ENCODE measurements at regions not wholly inside any gene's neighbourhood (a gene's known extent, or its start where the extent isn't known, plus 50 kb on each side); places are given as distances from the start of the nearest gene placed in this dataset.

DNA sequence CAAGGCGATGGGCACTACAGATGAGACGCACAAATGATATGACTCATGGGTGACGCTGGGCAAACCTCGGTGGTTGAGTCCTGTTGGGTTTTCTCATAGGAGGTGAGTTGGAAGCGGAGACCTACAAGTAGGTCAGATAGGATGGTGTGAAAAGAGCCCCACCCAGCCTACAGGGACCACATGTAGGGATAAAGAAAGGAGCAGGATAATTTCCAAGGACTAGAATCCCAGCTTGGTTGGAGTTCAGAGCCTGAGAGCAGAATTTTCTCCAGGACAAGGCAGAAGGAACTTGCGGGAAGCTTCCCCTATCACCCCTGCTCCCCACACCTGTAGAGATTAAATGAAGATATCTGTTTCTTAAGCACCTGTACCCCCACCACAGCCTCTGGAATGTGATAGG, 489.7 kb upstream of the CDH4 start:
- H3K36me3 ChIP-seq (ENCODE audit: insufficient read depth, low read length) = no peaks in the 10 kb centered on the region
- POLR2A ChIA-PET = no interaction called here
- TF ChIP-seq, protein P1, sequence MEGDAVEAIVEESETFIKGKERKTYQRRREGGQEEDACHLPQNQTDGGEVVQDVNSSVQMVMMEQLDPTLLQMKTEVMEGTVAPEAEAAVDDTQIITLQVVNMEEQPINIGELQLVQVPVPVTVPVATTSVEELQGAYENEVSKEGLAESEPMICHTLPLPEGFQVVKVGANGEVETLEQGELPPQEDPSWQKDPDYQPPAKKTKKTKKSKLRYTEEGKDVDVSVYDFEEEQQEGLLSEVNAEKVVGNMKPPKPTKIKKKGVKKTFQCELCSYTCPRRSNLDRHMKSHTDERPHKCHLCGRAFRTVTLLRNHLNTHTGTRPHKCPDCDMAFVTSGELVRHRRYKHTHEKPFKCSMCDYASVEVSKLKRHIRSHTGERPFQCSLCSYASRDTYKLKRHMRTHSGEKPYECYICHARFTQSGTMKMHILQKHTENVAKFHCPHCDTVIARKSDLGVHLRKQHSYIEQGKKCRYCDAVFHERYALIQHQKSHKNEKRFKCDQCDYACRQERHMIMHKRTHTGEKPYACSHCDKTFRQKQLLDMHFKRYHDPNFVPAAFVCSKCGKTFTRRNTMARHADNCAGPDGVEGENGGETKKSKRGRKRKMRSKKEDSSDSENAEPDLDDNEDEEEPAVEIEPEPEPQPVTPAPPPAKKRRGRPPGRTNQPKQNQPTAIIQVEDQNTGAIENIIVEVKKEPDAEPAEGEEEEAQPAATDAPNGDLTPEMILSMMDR (IDR thresholded peaks at IDR 0.05) = no peak
- intact Hi-C loops (cut with DNase I, micrococcal nuclease) = no loop called here
- no peaks in the 10 kb centered on the region for H3K4me1 ChIP-seq (ENCODE audit: insufficient read depth, low read length)
- peaks cover 3% of the 10 kb centered on the region for H3K27me3 Mint-ChIP-seq
- H3K4me3 ChIP-seq (ENCODE audit: low read length) = no peak overlapping the region
- no peaks in the 10 kb centered on the region for H3K36me3 Mint-ChIP-seq (ENCODE audit: low read depth)
- CTCF ChIA-PET = no interaction called here
- no peaks in the 10 kb centered on the region for H3K4me1 Mint-ChIP-seq (ENCODE audit: low read depth)
- no peaks in the 10 kb centered on the region for H3K9me3 Mint-ChIP-seq
- H3K9me3 ChIP-seq (ENCODE audit: control insufficient read depth in 1 of 2, insufficient read depth in 1 of 2, low read length in 2 of 2) = peaks cover 0 to 17% of the 10 kb centered on the region in 2 experiments
- no peak overlapping the region for H3K27ac Mint-ChIP-seq
- no peak for ATAC-seq (ENCODE audit: poor library complexity)
- H3K4me3 Mint-ChIP-seq = no peak overlapping the region
- H3K27ac ChIP-seq (ENCODE audit: low read depth in 1 of 2, low read length in 2 of 2) = no peak overlapping the region
- H3K27me3 ChIP-seq (ENCODE audit: control insufficient read depth in 1 of 2, insufficient read depth in 2 of 2, low read length in 2 of 2) = no peaks in the 10 kb centered on the region
- no peak for DNase-seq

DNA sequence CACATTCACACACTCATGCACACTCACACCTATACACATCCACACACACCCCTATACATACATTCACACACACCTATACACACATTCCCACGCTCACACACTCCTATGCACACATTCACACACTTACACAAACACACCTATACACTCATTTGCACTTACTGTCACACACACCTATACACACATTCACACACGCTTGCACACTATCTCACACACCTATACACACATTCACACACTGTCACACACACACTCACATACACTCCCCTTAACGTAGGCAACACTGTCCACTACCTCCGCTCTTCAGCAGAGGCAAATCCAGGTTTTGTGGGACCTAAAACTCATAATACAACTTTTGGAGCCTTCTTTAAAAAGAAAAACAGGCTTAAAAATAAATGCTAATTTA, 487.7 kb upstream of the CDH4 start:
- Mint-ChIP-seq H3K4me1 (ENCODE audit: low read depth) (no peaks in the 10 kb centered on the region), H3K9me3 (no peaks in the 10 kb centered on the region), H3K36me3 (ENCODE audit: low read depth) (no peaks in the 10 kb centered on the region), H3K27ac (no peak overlapping the region), H3K27me3 (no peaks in the 10 kb centered on the region), H3K4me3 (no peak overlapping the region)
- ATAC-seq (ENCODE audit: poor library complexity) (no peak), DNase-seq (no peak)
- intact Hi-C loops (cut with DNase I, micrococcal nuclease) = no loop called here
- H3K27ac ChIP-seq (ENCODE audit: low read depth in 1 of 2, low read length in 2 of 2) = no peak overlapping the region
- no peaks in the 10 kb centered on the region for H3K36me3 ChIP-seq (ENCODE audit: insufficient read depth, low read length)
- peaks cover 0 to 17% of the 10 kb centered on the region in 2 experiments for H3K9me3 ChIP-seq (ENCODE audit: control insufficient read depth in 1 of 2, insufficient read depth in 1 of 2, low read length in 2 of 2)
- ChIA-PET POLR2A (no interaction called here), CTCF (no interaction called here)
- peaks cover 0 to 3% of the 10 kb centered on the region in 2 experiments for H3K27me3 ChIP-seq (ENCODE audit: control insufficient read depth in 1 of 2, insufficient read depth in 2 of 2, low read length in 2 of 2)
- no peak overlapping the region for H3K4me3 ChIP-seq (ENCODE audit: low read length)
- TF ChIP-seq, protein P1 (IDR thresholded peaks at IDR 0.05) = no peak
- no peaks in the 10 kb centered on the region for H3K4me1 ChIP-seq (ENCODE audit: insufficient read depth, low read length)

DNA sequence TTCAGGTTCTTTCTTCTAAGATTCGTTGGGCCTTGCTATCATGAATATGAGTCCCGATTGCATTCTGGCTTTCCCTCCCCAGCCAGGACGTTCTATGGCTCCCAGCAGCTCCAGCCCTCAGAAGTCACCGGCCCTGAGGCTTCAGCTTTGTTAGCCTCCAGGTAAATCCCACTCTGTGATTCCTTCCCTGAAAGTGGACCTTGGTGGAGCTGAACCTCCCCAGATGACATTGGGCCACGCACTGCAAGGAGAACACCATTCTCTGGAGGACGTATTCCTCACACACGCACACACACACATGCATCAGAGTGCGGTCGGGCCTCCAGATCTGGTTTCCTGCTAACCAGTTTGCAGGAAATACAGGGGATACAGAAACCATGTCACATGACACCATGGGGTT, 487.3 kb upstream of the CDH4 start:
- no peaks in the 10 kb centered on the region for H3K4me1 Mint-ChIP-seq (ENCODE audit: low read depth)
- ChIA-PET POLR2A (no interaction called here), CTCF (no interaction called here)
- peaks cover 0 to 3% of the 10 kb centered on the region in 2 experiments for H3K27me3 ChIP-seq (ENCODE audit: control insufficient read depth in 1 of 2, insufficient read depth in 2 of 2, low read length in 2 of 2)
- no peaks in the 10 kb centered on the region for H3K9me3 Mint-ChIP-seq
- no peaks in the 10 kb centered on the region for H3K36me3 ChIP-seq (ENCODE audit: insufficient read depth, low read length)
- H3K27me3 Mint-ChIP-seq = no peaks in the 10 kb centered on the region
- DNase-seq = no peak
- intact Hi-C loops (cut with DNase I, micrococcal nuclease) = no loop called here
- no peak overlapping the region for H3K27ac ChIP-seq (ENCODE audit: low read depth in 1 of 2, low read length in 2 of 2)
- H3K4me3 ChIP-seq (ENCODE audit: low read length) = no peak overlapping the region
- no peaks in the 10 kb centered on the region for H3K36me3 Mint-ChIP-seq (ENCODE audit: low read depth)
- no peak for ATAC-seq (ENCODE audit: poor library complexity)
- no peaks in the 10 kb centered on the region for H3K4me1 ChIP-seq (ENCODE audit: insufficient read depth, low read length)
- TF ChIP-seq, protein P1 (IDR thresholded peaks at IDR 0.05) = no peak
- no peak overlapping the region for H3K4me3 Mint-ChIP-seq
- no peak overlapping the region for H3K27ac Mint-ChIP-seq
- peaks cover 0 to 17% of the 10 kb centered on the region in 2 experiments for H3K9me3 ChIP-seq (ENCODE audit: control insufficient read depth in 1 of 2, insufficient read depth in 1 of 2, low read length in 2 of 2)

All from CD4-positive, alpha-beta T cell (primary cell).